ENCODE measurements at regions not wholly inside any gene's neighbourhood (a gene's known extent, or its start where the extent isn't known, plus 50 kb on each side); places are given as distances from the start of the nearest gene placed in this dataset.

GRCh38 chrX:79530310-79531108 lies 163.4 kb upstream of the ITM2A start:
- Histone ChIP-seq H3K27ac (no peak overlapping the region), H3K9me3 (ENCODE audit: low read depth, low read length) (no peaks in the 10 kb centered on the region), H3K4me3 (no peak overlapping the region), H3K9ac (ENCODE audit: insufficient read length) (no peak overlapping the region), H3K36me3 (ENCODE audit: insufficient read depth, low read length) (no peaks in the 10 kb centered on the region)
- no peak for DNase-seq (ENCODE audit: low read depth, low spot score)
- TF ChIP-seq POLR2AphosphoS5 (IDR thresholded peaks at IDR 0.05; ENCODE audit: borderline replicate concordance, low read depth, low read length) (no peak), EZH2 (IDR thresholded peaks at IDR 0.05) (no peak), FOXP2 (optimal IDR thresholded peaks at IDR 0.05; ENCODE audit: control extremely low read depth, extremely low read length, insufficient read depth) (no peak)

- H3K9ac ChIP-seq (ENCODE audit: insufficient read length) = no peak overlapping the region
- no peaks in the 10 kb centered on the region for H3K36me3 ChIP-seq (ENCODE audit: insufficient read depth, low read length)
- no peak overlapping the region for H3K27ac ChIP-seq
- no peaks in the 10 kb centered on the region for H3K9me3 ChIP-seq (ENCODE audit: low read depth, low read length)
- no peak for DNase-seq (ENCODE audit: low read depth, low spot score)
- TF ChIP-seq FOXP2 (optimal IDR thresholded peaks at IDR 0.05; ENCODE audit: control extremely low read depth, extremely low read length, insufficient read depth) = no peak
- no peak for TF ChIP-seq POLR2AphosphoS5 (IDR thresholded peaks at IDR 0.05; ENCODE audit: borderline replicate concordance, low read depth, low read length)
- no peak for TF ChIP-seq EZH2 (IDR thresholded peaks at IDR 0.05)
- H3K4me3 ChIP-seq = no peak overlapping the region
Observed at GRCh38 chrX:79524642-79525041, 157.5 kb upstream of the ITM2A start.

- no peak overlapping the region for H3K27ac ChIP-seq
- TF ChIP-seq FOXP2 (optimal IDR thresholded peaks at IDR 0.05; ENCODE audit: control extremely low read depth, extremely low read length, insufficient read depth) = no peak
- TF ChIP-seq EZH2 (IDR thresholded peaks at IDR 0.05) = no peak
- no peak for TF ChIP-seq POLR2AphosphoS5 (IDR thresholded peaks at IDR 0.05; ENCODE audit: borderline replicate concordance, low read depth, low read length)
- no peaks in the 10 kb centered on the region for H3K9me3 ChIP-seq (ENCODE audit: low read depth, low read length)
- H3K36me3 ChIP-seq (ENCODE audit: insufficient read depth, low read length) = no peaks in the 10 kb centered on the region
- no peak for DNase-seq (ENCODE audit: low read depth, low spot score)
- H3K9ac ChIP-seq (ENCODE audit: insufficient read length) = no peak overlapping the region
- H3K4me3 ChIP-seq = no peak overlapping the region
Observed at GRCh38 chrX:79515529-79515928, 148.4 kb upstream of the ITM2A start.

- H3K27ac ChIP-seq = no peak overlapping the region
- H3K36me3 ChIP-seq (ENCODE audit: insufficient read depth, low read length) = no peaks in the 10 kb centered on the region
- no peak overlapping the region for H3K9ac ChIP-seq (ENCODE audit: insufficient read length)
- no peak for DNase-seq (ENCODE audit: low read depth, low spot score)
- no peak overlapping the region for H3K4me3 ChIP-seq
- H3K9me3 ChIP-seq (ENCODE audit: low read depth, low read length) = no peaks in the 10 kb centered on the region
- no peak for TF ChIP-seq FOXP2 (optimal IDR thresholded peaks at IDR 0.05; ENCODE audit: control extremely low read depth, extremely low read length, insufficient read depth)
- TF ChIP-seq EZH2 (IDR thresholded peaks at IDR 0.05) = no peak
- no peak for TF ChIP-seq POLR2AphosphoS5 (IDR thresholded peaks at IDR 0.05; ENCODE audit: borderline replicate concordance, low read depth, low read length)
Observed at GRCh38 chrX:79511799-79512198, 144.7 kb upstream of the ITM2A start.

- Histone ChIP-seq H3K9me3 (ENCODE audit: low read depth, low read length) (no peaks in the 10 kb centered on the region), H3K27ac (no peak overlapping the region), H3K36me3 (ENCODE audit: insufficient read depth, low read length) (no peaks in the 10 kb centered on the region), H3K4me3 (no peak overlapping the region), H3K9ac (ENCODE audit: insufficient read length) (no peak overlapping the region)
- no peak for TF ChIP-seq POLR2AphosphoS5 (IDR thresholded peaks at IDR 0.05; ENCODE audit: borderline replicate concordance, low read depth, low read length)
- no peak for TF ChIP-seq FOXP2 (optimal IDR thresholded peaks at IDR 0.05; ENCODE audit: control extremely low read depth, extremely low read length, insufficient read depth)
- no peak for TF ChIP-seq EZH2 (IDR thresholded peaks at IDR 0.05)
- no peak for DNase-seq (ENCODE audit: low read depth, low spot score)
Observed at GRCh38 chrX:79506001-79506400, 138.9 kb upstream of the ITM2A start.

GRCh38 chrX:79482686-79483085 lies 115.6 kb upstream of the ITM2A start:
- H3K36me3 ChIP-seq (ENCODE audit: insufficient read depth, low read length) = no peaks in the 10 kb centered on the region
- no peak overlapping the region for H3K4me3 ChIP-seq
- H3K9me3 ChIP-seq (ENCODE audit: low read depth, low read length) = no peaks in the 10 kb centered on the region
- DNase-seq (ENCODE audit: low read depth, low spot score) = no peak
- H3K27ac ChIP-seq = no peak overlapping the region
- no peak overlapping the region for H3K9ac ChIP-seq (ENCODE audit: insufficient read length)
- TF ChIP-seq FOXP2 (optimal IDR thresholded peaks at IDR 0.05; ENCODE audit: control extremely low read depth, extremely low read length, insufficient read depth) (no peak), POLR2AphosphoS5 (IDR thresholded peaks at IDR 0.05; ENCODE audit: borderline replicate concordance, low read depth, low read length) (no peak), EZH2 (IDR thresholded peaks at IDR 0.05) (no peak)

- Histone ChIP-seq H3K27ac (no peak overlapping the region), H3K9ac (ENCODE audit: insufficient read length) (no peak overlapping the region), H3K4me3 (no peak overlapping the region), H3K9me3 (ENCODE audit: low read depth, low read length) (no peaks in the 10 kb centered on the region), H3K36me3 (ENCODE audit: insufficient read depth, low read length) (no peaks in the 10 kb centered on the region)
- DNase-seq (ENCODE audit: low read depth, low spot score) = no peak
- TF ChIP-seq FOXP2 (optimal IDR thresholded peaks at IDR 0.05; ENCODE audit: control extremely low read depth, extremely low read length, insufficient read depth) = no peak
- no peak for TF ChIP-seq EZH2 (IDR thresholded peaks at IDR 0.05)
- no peak for TF ChIP-seq POLR2AphosphoS5 (IDR thresholded peaks at IDR 0.05; ENCODE audit: borderline replicate concordance, low read depth, low read length)
Observed at GRCh38 chrX:79477691-79478090, 110.6 kb upstream of the ITM2A start.

- TF ChIP-seq EZH2 (IDR thresholded peaks at IDR 0.05) (no peak), POLR2AphosphoS5 (IDR thresholded peaks at IDR 0.05; ENCODE audit: borderline replicate concordance, low read depth, low read length) (no peak), FOXP2 (optimal IDR thresholded peaks at IDR 0.05; ENCODE audit: control extremely low read depth, extremely low read length, insufficient read depth) (no peak)
Observed at GRCh38 chrX:79466636-79467035, 99.5 kb upstream of the ITM2A start.

More at GRCh38 chrX:79466636-79467035, 99.5 kb upstream of the ITM2A start:
- Histone ChIP-seq H3K27ac (no peak overlapping the region), H3K4me3 (no peak overlapping the region), H3K36me3 (ENCODE audit: insufficient read depth, low read length) (no peaks in the 10 kb centered on the region), H3K9me3 (ENCODE audit: low read depth, low read length) (no peaks in the 10 kb centered on the region), H3K9ac (ENCODE audit: insufficient read length) (no peak overlapping the region)
- DNase-seq (ENCODE audit: low read depth, low spot score) = no peak
